Small intestine (tissue), 7 donors: ENCODE measurements at regions not wholly inside any gene's neighbourhood (a gene's known extent, or its start where the extent isn't known, plus 50 kb on each side); places are given as distances from the start of the nearest gene placed in this dataset.

Experiments used
- DNase-seq, 2 donors: peaks; one replicate each; pipeline versions ENCODE4 v3.0.0 to v3.0.0-alpha.2; 2013
- FAIRE-seq: peaks from 2 replicates; lab custom pipeline; 2012; peaks lifted over from hg19 to GRCh38; lab: Jason Lieb, UNC
- H3K27ac ChIP-seq, 3 donors: one replicate each; pipeline ENCODE4 v1.5.1; 2013; ENCODE audit warnings: low read length in 2 of 3, mild to moderate bottlenecking in 2 of 3, control low read depth in 1 of 3, inconsistent platforms in 1 of 3, low read depth in 1 of 3, moderate library complexity in 1 of 3
- H3K27me3 ChIP-seq, 3 donors: one replicate each; pipeline ENCODE4 v1.6.1; 2013; ENCODE audit warnings: low read length in 3 of 3, inconsistent platforms in 1 of 3; ENCODE audit not compliant: control insufficient read depth in 3 of 3, insufficient read depth in 3 of 3
- H3K36me3 ChIP-seq, 3 donors: one replicate each; pipeline ENCODE4 v1.6.1; 2013; ENCODE audit warnings: low read length in 3 of 3, inconsistent platforms in 1 of 3, low read depth in 1 of 3, mild to moderate bottlenecking in 1 of 3, moderate library complexity in 1 of 3; ENCODE audit not compliant: control insufficient read depth in 3 of 3, insufficient read depth in 2 of 3
- H3K4me1 ChIP-seq, 3 donors: one replicate each; pipeline ENCODE4 v1.6.1; 2013; ENCODE audit warnings: low read length in 2 of 3, inconsistent platforms in 1 of 3, low read depth in 1 of 3, mild to moderate bottlenecking in 1 of 3, moderate library complexity in 1 of 3; ENCODE audit not compliant: control insufficient read depth in 3 of 3, insufficient read depth in 2 of 3
- H3K4me3 ChIP-seq, 3 donors: one replicate each; pipeline ENCODE4 v1.5.1; 2013; ENCODE audit warnings: low read length in 3 of 3, control low read depth in 1 of 3, inconsistent platforms in 1 of 3, low read depth in 1 of 3, mild to moderate bottlenecking in 1 of 3, moderate library complexity in 1 of 3
- H3K9me3 ChIP-seq, 2 donors: one replicate each; pipeline ENCODE4 v1.6.1; 2013; ENCODE audit warnings: low read depth in 1 of 2, low read length in 1 of 2; ENCODE audit not compliant: control insufficient read depth in 2 of 2, insufficient read depth in 1 of 2
- WGBS, 3 donors: extraction: QIAGEN DNeasy Blood & Tissue Kit; methylation state at CpG; one replicate each; pipeline ENCODE4 v1.1.7; 2013; 5-methylcytosine and 5-hydroxymethylcytosine counted together
- donor health status: healthy with polysubstance abuse.
- donor health status: control.
- donor health status: control.
- donor health status: Bipolar disorder and iron deficiency.
- donor health status: healthy.

DNA sequence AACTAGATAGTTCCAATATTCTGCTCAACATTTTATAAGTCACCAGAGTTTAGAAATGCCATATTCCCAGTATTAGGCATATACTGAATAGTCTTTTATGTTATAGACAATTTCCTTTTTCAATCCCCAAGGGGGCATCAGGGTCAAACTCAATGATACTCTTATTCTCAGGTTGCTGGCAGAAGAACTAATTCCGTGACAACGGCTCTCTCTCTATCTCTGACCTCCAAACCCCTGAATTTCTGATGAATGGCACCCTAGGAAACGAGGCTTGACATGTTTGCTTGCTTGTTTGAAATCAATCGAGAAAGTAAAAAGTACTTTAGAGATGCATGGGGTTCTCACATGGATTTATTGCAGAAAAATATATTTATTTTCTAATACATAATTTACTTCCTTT lies 160.1 kb downstream of the CASP12 start:
- H3K9me3 ChIP-seq: no peaks in the 10 kb centered on the region
- WGBS, 3 donors: 68 to 83% (median 78%) methylated on average over 4 of the region's 4 CpGs

GRCh38 chr11:104736502-104736901 lies 161.8 kb downstream of the CASP12 start:
- 15 to 19% (median 19%) methylated on average over 2 of the region's 2 CpGs for WGBS, 3 donors
- DNase-seq (peak in 1 of 2 donors; percentile 4), FAIRE-seq (no peak)
- no peaks in the 10 kb centered on the region for H3K36me3 ChIP-seq
- H3K4me3 ChIP-seq: no peak overlapping the region
- H3K27me3 ChIP-seq: no peaks in the 10 kb centered on the region
- no peak overlapping the region for H3K27ac ChIP-seq
- no peaks in the 10 kb centered on the region for H3K9me3 ChIP-seq
- no peaks in the 10 kb centered on the region for H3K4me1 ChIP-seq

More for the DNA sequence above, 160.1 kb downstream of the CASP12 start:
- no peaks in the 10 kb centered on the region for H3K4me1 ChIP-seq
- no peak overlapping the region for H3K27ac ChIP-seq
- no peaks in the 10 kb centered on the region for H3K36me3 ChIP-seq
- H3K4me3 ChIP-seq: no peak overlapping the region
- FAIRE-seq (no peak), DNase-seq (no peak)
- H3K27me3 ChIP-seq: no peaks in the 10 kb centered on the region

- Histone ChIP-seq H3K27me3 (no peaks in the 10 kb centered on the region), H3K4me3 (no peak overlapping the region), H3K9me3 (no peaks in the 10 kb centered on the region), H3K4me1 (no peaks in the 10 kb centered on the region), H3K36me3 (no peaks in the 10 kb centered on the region), H3K27ac (no peak overlapping the region)
- FAIRE-seq (no peak), DNase-seq (no peak)
These were observed 163.3 kb downstream of the CASP12 start for GRCh38 chr11:104734998-104735397.

DNA sequence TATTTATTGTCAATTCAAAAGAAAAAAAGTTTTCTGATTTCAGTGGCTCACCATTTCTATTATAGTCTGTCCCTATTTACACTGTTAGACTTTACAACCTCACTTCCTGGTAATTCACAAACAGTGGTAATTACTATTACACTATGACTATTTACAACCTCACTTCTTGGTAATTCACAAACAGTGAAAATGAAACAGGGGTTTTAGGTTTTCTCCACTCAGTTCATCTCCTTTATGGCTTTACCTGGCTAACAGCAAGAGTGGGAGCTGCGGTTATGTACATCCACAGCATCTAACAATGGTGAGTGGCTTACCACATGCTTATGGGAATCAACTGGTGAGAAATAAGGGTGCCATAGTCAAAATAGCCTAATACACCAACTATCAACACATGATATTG lies 166.4 kb downstream of the CASP12 start:
- H3K4me3 ChIP-seq: no peak overlapping the region
- H3K9me3 ChIP-seq: no peaks in the 10 kb centered on the region
- WGBS, 3 donors: 59 to 86% (median 74%) methylated on average over 1 of the region's 1 CpG
- FAIRE-seq: no peak
- H3K27me3 ChIP-seq: no peaks in the 10 kb centered on the region
- H3K27ac ChIP-seq: no peak overlapping the region
- H3K4me1 ChIP-seq: no peaks in the 10 kb centered on the region
- DNase-seq: peak; percentile 2
- H3K36me3 ChIP-seq: no peaks in the 10 kb centered on the region

GRCh38 chr11:104728927-104729326 lies 169.3 kb downstream of the CASP12 start:
- WGBS, 3 donors: 89 to 91% (median 91%) methylated on average over 6 of the region's 6 CpGs
- Histone ChIP-seq H3K9me3 (no peaks in the 10 kb centered on the region), H3K27me3 (no peaks in the 10 kb centered on the region), H3K36me3 (no peaks in the 10 kb centered on the region), H3K4me1 (no peaks in the 10 kb centered on the region), H3K4me3 (no peak overlapping the region), H3K27ac (no peak overlapping the region)
- FAIRE-seq (no peak), DNase-seq (no peak)

DNA sequence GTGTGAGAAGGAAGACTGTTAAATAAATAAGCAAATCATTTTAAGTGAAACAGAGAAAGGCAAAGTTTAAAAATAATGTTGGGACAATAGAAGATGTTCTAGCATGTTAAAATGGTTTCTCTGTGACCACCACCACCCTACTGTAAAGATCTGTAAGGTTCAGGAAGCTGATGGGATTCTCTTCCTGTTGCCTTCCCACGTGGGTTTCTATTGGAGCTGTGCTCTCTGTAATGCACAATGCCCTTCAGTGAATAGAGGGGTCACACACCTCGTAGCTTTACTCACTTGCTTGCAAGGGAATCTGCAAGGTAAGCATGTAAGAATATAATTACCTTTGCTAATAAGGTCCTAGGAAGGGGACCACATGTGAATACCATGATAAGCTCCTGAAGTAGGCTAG lies 170.5 kb downstream of the CASP12 start:
- Histone ChIP-seq H3K4me1 (no peaks in the 10 kb centered on the region), H3K27me3 (no peaks in the 10 kb centered on the region), H3K27ac (no peak overlapping the region), H3K9me3 (peaks cover 0 to 4% of the 10 kb centered on the region in 2 donors), H3K36me3 (no peaks in the 10 kb centered on the region), H3K4me3 (no peak overlapping the region)
- FAIRE-seq: no peak
- 37 to 51% (median 43%) methylated on average over 2 of the region's 2 CpGs for WGBS, 3 donors
- DNase-seq: no peak

DNA sequence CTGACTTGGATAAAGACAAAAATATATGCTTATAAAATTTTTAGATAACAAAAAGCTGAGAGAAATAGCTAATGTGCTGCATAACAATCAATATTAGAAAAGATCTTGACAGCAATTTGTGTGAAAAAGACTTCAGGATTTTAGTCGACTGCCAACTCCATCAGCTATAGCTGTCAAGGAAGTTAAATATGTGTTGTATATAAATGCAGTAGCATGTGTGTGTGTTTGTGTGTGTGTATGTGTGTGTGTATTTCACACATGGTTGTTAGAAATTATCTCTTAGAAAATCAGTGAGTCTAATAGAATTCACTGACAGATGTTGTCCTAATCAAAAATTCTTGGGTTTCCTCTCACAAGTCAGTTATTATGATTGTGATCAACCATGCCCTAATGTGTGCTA lies 171.2 kb downstream of the CASP12 start:
- no peaks in the 10 kb centered on the region for H3K27me3 ChIP-seq
- no peak overlapping the region for H3K27ac ChIP-seq
- H3K9me3 ChIP-seq: peaks cover 0 to 4% of the 10 kb centered on the region in 2 donors
- no peak overlapping the region for H3K4me3 ChIP-seq
- DNase-seq (no peak), FAIRE-seq (no peak)
- H3K36me3 ChIP-seq: no peaks in the 10 kb centered on the region
- 67 to 95% (median 90%) methylated on average over 1 of the region's 1 CpG for WGBS, 3 donors
- no peaks in the 10 kb centered on the region for H3K4me1 ChIP-seq

GRCh38 chr11:104725796-104726408 lies 172.4 kb downstream of the CASP12 start:
- H3K36me3 ChIP-seq: no peaks in the 10 kb centered on the region
- DNase-seq: no peak
- H3K27ac ChIP-seq: no peak overlapping the region
- H3K9me3 ChIP-seq: peaks cover 0 to 4% of the 10 kb centered on the region in 2 donors
- H3K4me1 ChIP-seq: no peaks in the 10 kb centered on the region
- no peaks in the 10 kb centered on the region for H3K27me3 ChIP-seq
- WGBS, 3 donors: 30 to 61% (median 35%) methylated on average over 4 of the region's 4 CpGs
- no peak overlapping the region for H3K4me3 ChIP-seq
- no peak for FAIRE-seq

- DNase-seq: no peak
- Histone ChIP-seq H3K9me3 (no peaks in the 10 kb centered on the region), H3K27ac (no peak overlapping the region), H3K27me3 (no peaks in the 10 kb centered on the region), H3K4me1 (no peaks in the 10 kb centered on the region), H3K36me3 (no peaks in the 10 kb centered on the region), H3K4me3 (no peak overlapping the region)
- FAIRE-seq: no peak
- 52 to 64% (median 64%) methylated on average over 1 of the region's 1 CpG for WGBS, 3 donors
These were observed 184.9 kb downstream of the CASP12 start for GRCh38 chr11:104713401-104713800.
